ENCODE measurements at regions not wholly inside any gene's neighbourhood (a gene's known extent, or its start where the extent isn't known, plus 50 kb on each side); places are given as distances from the start of the nearest gene placed in this dataset.

DNA sequence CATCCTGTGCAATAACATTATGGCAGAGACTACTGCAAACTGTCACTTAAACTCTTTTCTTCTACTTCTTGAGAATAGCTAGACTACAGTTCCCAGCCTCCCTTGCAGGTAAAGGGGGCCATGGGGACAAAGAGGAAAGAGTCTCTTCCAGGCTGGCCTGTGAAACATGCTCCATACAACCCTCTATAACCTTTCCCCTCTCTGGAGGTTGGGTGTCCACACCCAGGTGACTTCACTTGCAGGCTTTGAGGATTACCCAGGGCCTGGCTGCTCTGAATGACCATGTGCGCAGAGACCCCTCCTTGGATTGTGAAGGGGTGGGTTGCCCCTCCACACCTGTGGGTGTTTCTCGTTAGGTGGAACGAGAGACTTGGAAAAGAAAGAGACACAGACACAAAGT is 84.1 kb downstream of the SEC61G start:
- TF ChIP-seq, protein P1, sequence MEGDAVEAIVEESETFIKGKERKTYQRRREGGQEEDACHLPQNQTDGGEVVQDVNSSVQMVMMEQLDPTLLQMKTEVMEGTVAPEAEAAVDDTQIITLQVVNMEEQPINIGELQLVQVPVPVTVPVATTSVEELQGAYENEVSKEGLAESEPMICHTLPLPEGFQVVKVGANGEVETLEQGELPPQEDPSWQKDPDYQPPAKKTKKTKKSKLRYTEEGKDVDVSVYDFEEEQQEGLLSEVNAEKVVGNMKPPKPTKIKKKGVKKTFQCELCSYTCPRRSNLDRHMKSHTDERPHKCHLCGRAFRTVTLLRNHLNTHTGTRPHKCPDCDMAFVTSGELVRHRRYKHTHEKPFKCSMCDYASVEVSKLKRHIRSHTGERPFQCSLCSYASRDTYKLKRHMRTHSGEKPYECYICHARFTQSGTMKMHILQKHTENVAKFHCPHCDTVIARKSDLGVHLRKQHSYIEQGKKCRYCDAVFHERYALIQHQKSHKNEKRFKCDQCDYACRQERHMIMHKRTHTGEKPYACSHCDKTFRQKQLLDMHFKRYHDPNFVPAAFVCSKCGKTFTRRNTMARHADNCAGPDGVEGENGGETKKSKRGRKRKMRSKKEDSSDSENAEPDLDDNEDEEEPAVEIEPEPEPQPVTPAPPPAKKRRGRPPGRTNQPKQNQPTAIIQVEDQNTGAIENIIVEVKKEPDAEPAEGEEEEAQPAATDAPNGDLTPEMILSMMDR (IDR thresholded peaks at IDR 0.05) = no peak
- TF ChIP-seq ZFX (IDR thresholded peaks at IDR 0.05; ENCODE audit: borderline replicate concordance) = no peak

Measured in 22Rv1 (cell line).